Activated CD4-positive, CD25-positive, alpha-beta regulatory T cell treated with anti-CD3 and anti-CD28 coated beads, Interleukin-2, amount 50 U/mL, for 24 hours (primary cell): ENCODE measurements at regions not wholly inside any gene's neighbourhood (a gene's known extent, or its start where the extent isn't known, plus 50 kb on each side); places are given as distances from the start of the nearest gene placed in this dataset.

ENCODE experiments used
- ATAC-seq, 2 donors: fragments of 150-1000 bp; cut with Tn5 transposase; one replicate each; pipeline ENCODE4 v1.10.0; 2021; ENCODE audit warnings: mild to moderate bottlenecking in 1 of 2, moderate library complexity in 1 of 2

GRCh38 chr5:174414315-174414710, 310.1 kb upstream of the MSX2 start:
- no peak for ATAC-seq

- peak in 1 of 2 donors; percentile 13 for ATAC-seq
These were observed 305.4 kb upstream of the MSX2 start for GRCh38 chr5:174418809-174419539.

GRCh38 chr5:174419540-174420132, 304.7 kb upstream of the MSX2 start:
- peak; percentile 48 to 55 for ATAC-seq

- ATAC-seq = no peak
These were observed 303.6 kb upstream of the MSX2 start for GRCh38 chr5:174420651-174421407.

GRCh38 chr5:174421408-174421805, 303.0 kb upstream of the MSX2 start:
- no peak for ATAC-seq

- no peak for ATAC-seq
These were observed 300.8 kb upstream of the MSX2 start for GRCh38 chr5:174423558-174423957.

GRCh38 chr5:174424219-174425053, 299.9 kb upstream of the MSX2 start:
- no peak for ATAC-seq

GRCh38 chr5:174425271-174425963, 299.0 kb upstream of the MSX2 start:
- ATAC-seq = no peak

- ATAC-seq = no peak
These were observed 298.5 kb upstream of the MSX2 start for GRCh38 chr5:174425964-174426290.

GRCh38 chr5:174426388-174426787, 298.0 kb upstream of the MSX2 start:
- ATAC-seq = no peak

GRCh38 chr5:174426851-174427250, 297.5 kb upstream of the MSX2 start:
- no peak for ATAC-seq

GRCh38 chr5:174427304-174427703, 297.1 kb upstream of the MSX2 start:
- ATAC-seq = no peak

- ATAC-seq = no peak
These were observed 295.5 kb upstream of the MSX2 start for GRCh38 chr5:174428895-174429294.

- ATAC-seq = no peak
These were observed 293.4 kb upstream of the MSX2 start for GRCh38 chr5:174430940-174431339.

- no peak for ATAC-seq
These were observed 292.9 kb upstream of the MSX2 start for GRCh38 chr5:174431504-174431903.

GRCh38 chr5:174433098-174433497, 291.3 kb upstream of the MSX2 start:
- ATAC-seq = no peak

- ATAC-seq = no peak
These were observed 287.6 kb upstream of the MSX2 start for GRCh38 chr5:174436750-174437149.

GRCh38 chr5:174444479-174445188, 279.7 kb upstream of the MSX2 start:
- ATAC-seq = no peak

GRCh38 chr5:174446446-174446845, 277.9 kb upstream of the MSX2 start:
- no peak for ATAC-seq

GRCh38 chr5:174446988-174447387, 277.4 kb upstream of the MSX2 start:
- no peak for ATAC-seq

GRCh38 chr5:174448041-174448440, 276.3 kb upstream of the MSX2 start:
- no peak for ATAC-seq

GRCh38 chr5:174448662-174449061, 275.7 kb upstream of the MSX2 start:
- ATAC-seq = no peak
